HFFc6 (cell line): ENCODE measurements at regions not wholly inside any gene's neighbourhood (a gene's known extent, or its start where the extent isn't known, plus 50 kb on each side); places are given as distances from the start of the nearest gene placed in this dataset.

ENCODE experiments used
- DNase-seq: peaks from one replicate; pipeline ENCODE4 v3.0.0-alpha.2; 2018
- H3K27ac Mint-ChIP-seq: 2 replicates; pipeline ENCODE4 v1.8.0; 2020; ENCODE audit warnings: mild to moderate bottlenecking, mixed read lengths
- H3K27me3 Mint-ChIP-seq: 2 replicates; pipeline ENCODE4 v1.8.0; 2021; ENCODE audit warnings: mild to moderate bottlenecking, moderate library complexity, mixed read lengths; ENCODE audit not compliant: insufficient read depth
- H3K36me3 Mint-ChIP-seq: 2 replicates; pipeline ENCODE4 v1.8.0; 2021; ENCODE audit warnings: low read depth, mixed read lengths
- H3K4me1 Mint-ChIP-seq: 2 replicates; pipeline ENCODE4 v1.8.0; 2020; ENCODE audit warnings: low read depth, mixed read lengths
- H3K4me3 Mint-ChIP-seq: 2 replicates; pipeline ENCODE4 v1.8.0; 2020; ENCODE audit warnings: mild to moderate bottlenecking, moderate library complexity, mixed read lengths
- H3K9me3 Mint-ChIP-seq: 2 replicates; pipeline ENCODE4 v1.8.0; 2020; ENCODE audit warnings: mild to moderate bottlenecking, mixed read lengths
- TF ChIP-seq, protein P1 (sequence below): fragments of 200-600 bp; sonication (generic); IDR thresholded peaks from 2 replicates; pipeline ENCODE4 v1.5.0; 2021; ENCODE audit warnings: antibody characterized with exemption, mild to moderate bottlenecking

DNA sequence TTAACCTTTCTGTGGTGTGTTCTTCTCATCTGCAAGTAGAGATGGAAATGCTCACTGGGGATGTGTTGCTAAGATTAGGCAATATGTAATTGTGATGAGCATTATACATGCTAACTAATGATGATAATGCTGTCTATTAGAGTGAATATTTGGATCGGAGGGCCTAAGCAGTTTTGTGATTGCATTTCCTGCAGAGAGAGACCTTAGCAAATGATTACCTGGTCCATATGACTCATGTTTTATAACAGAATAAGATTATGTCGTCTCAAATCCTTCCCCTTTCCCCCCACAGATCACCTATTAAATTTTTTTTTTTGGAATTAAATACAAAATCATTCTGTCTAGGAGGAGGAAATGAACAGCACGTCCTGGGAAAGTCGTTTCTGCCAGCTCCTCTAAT is 82.7 kb downstream of the IZUMO3 start:
- Mint-ChIP-seq H3K4me3 (no peak overlapping the region), H3K27me3 (no peaks in the 10 kb centered on the region), H3K9me3 (peaks cover 21% of the 10 kb centered on the region), H3K4me1 (no peaks in the 10 kb centered on the region), H3K27ac (no peak overlapping the region), H3K36me3 (no peaks in the 10 kb centered on the region)
- DNase-seq = no peak
- TF ChIP-seq, protein P1, sequence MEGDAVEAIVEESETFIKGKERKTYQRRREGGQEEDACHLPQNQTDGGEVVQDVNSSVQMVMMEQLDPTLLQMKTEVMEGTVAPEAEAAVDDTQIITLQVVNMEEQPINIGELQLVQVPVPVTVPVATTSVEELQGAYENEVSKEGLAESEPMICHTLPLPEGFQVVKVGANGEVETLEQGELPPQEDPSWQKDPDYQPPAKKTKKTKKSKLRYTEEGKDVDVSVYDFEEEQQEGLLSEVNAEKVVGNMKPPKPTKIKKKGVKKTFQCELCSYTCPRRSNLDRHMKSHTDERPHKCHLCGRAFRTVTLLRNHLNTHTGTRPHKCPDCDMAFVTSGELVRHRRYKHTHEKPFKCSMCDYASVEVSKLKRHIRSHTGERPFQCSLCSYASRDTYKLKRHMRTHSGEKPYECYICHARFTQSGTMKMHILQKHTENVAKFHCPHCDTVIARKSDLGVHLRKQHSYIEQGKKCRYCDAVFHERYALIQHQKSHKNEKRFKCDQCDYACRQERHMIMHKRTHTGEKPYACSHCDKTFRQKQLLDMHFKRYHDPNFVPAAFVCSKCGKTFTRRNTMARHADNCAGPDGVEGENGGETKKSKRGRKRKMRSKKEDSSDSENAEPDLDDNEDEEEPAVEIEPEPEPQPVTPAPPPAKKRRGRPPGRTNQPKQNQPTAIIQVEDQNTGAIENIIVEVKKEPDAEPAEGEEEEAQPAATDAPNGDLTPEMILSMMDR = no peak

DNA sequence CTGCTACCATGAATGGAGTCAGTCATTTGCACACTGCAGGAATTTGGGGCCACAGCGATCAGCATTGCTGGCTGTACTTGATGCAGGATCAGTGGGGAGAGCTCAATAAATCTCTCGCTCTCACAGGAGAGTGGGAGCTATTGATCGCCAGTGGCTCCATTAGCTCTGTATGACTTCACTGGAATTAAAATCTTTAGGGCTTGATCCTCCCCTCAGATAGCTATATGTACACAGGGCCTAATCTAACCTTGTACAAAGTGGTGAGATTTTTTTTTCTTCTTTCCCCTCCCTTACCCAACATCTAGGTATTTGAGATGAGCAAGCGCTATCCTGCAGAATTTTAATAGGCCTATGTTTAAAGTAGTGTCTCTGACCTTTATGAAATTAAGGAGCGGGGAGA is 84.9 kb downstream of the IZUMO3 start:
- Mint-ChIP-seq H3K27me3 (no peaks in the 10 kb centered on the region), H3K4me3 (no peak overlapping the region), H3K9me3 (peaks cover 12% of the 10 kb centered on the region; the same call in 1 of the 2 replicates), H3K4me1 (no peaks in the 10 kb centered on the region), H3K27ac (no peak overlapping the region), H3K36me3 (no peaks in the 10 kb centered on the region)
- DNase-seq = no peak
- TF ChIP-seq, protein P1 = no peak

DNA sequence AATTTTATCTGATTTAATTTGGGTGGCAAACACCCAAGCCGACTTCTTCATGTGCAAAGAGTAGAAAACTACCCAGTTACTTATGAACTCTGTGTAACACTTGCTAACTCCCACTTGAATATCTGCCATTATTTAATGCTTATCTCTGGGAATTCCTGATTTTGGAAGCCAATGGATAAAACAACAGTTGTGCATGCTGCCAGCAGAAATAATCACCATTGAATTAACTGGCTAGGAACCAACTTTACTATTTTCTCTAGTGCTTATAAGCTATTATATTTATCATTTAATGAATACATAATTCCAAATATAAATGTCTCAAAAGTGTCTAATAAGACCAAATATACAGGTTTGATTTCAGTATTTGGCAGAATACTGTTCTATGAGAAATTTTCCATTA is 85.7 kb downstream of the IZUMO3 start:
- Mint-ChIP-seq H3K4me1 (no peaks in the 10 kb centered on the region), H3K27me3 (no peaks in the 10 kb centered on the region), H3K4me3 (no peak overlapping the region), H3K9me3 (peaks cover 10% of the 10 kb centered on the region; the same call in 1 of the 2 replicates), H3K27ac (no peak overlapping the region), H3K36me3 (no peaks in the 10 kb centered on the region)
- DNase-seq = no peak
- TF ChIP-seq, protein P1 = no peak

DNA sequence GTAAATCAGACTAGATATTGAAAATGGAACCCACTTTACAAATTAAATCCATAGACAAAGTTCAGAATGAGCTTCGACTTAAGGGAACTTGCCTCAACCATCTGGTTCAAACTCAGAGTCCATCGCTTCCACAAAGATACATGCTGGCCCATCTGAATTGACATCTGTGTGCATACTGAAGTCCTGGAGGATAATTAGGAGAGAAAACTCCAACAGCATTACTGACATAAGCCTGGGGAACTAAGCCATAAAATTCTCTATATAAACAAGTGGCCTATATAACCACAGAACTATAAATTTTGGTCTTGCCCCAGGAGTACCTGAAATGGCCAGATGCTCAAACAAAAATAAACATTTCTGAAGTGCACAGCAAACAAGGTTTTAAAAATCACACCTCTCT is 94.4 kb downstream of the IZUMO3 start:
- no peaks in the 10 kb centered on the region for H3K36me3 Mint-ChIP-seq
- peaks cover 33% of the 10 kb centered on the region for H3K9me3 Mint-ChIP-seq
- TF ChIP-seq, protein P1 = no peak
- H3K4me3 Mint-ChIP-seq = no peak overlapping the region
- H3K27ac Mint-ChIP-seq = no peak overlapping the region
- H3K4me1 Mint-ChIP-seq = no peaks in the 10 kb centered on the region
- DNase-seq = no peak
- H3K27me3 Mint-ChIP-seq = no peaks in the 10 kb centered on the region; the same call in 1 of the 2 replicates

DNA sequence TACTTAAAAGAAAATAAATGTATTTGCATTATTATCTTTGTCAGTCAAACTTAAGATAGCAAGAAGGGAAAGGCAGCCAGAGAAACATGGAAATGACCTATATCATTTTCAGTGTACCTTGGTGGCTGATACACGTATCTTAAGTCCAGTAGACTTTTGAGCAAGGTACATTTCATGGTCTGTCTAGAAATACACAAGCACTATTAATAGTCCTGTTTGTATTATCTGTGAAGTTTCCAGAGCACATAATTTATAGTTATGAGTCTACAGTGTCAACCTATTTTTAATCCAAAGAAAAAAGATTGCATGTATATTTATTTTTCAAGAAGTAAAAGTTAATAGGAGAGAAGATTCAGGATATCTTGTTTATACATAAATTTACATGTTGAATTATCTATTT is 95.7 kb downstream of the IZUMO3 start:
- Mint-ChIP-seq H3K27me3 (no peaks in the 10 kb centered on the region; the same call in 1 of the 2 replicates), H3K9me3 (peaks cover 43% of the 10 kb centered on the region), H3K27ac (no peak overlapping the region), H3K4me1 (no peaks in the 10 kb centered on the region), H3K36me3 (no peaks in the 10 kb centered on the region), H3K4me3 (no peak overlapping the region)
- TF ChIP-seq, protein P1 = no peak
- DNase-seq = no peak

DNA sequence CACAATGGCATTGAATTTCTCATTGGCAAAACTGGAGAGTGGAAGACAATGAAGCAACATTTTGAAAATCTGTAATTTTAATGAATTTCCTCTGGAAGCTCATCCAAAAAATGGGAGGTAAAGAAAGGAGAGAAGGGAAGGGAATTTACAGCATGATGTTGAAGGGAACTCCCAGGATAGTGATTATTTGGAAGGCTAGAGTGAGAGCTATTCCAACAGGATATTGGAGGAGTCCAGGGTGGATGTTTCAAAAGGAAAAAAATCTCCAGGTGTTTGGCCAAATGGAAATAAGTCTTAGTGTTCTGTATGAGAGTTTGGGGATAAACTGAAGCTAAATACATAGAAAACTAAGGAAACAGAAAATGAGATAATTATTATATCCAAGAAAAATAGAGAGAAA is 106.2 kb downstream of the IZUMO3 start:
- Mint-ChIP-seq H3K9me3 (peaks cover 45% of the 10 kb centered on the region), H3K27me3 (no peaks in the 10 kb centered on the region), H3K4me1 (no peaks in the 10 kb centered on the region), H3K27ac (no peak overlapping the region), H3K4me3 (no peak overlapping the region), H3K36me3 (no peaks in the 10 kb centered on the region)
- DNase-seq = no peak
- TF ChIP-seq, protein P1 = no peak
